ENCODE measurements at regions not wholly inside any gene's neighbourhood (a gene's known extent, or its start where the extent isn't known, plus 50 kb on each side); places are given as distances from the start of the nearest gene placed in this dataset.

DNA sequence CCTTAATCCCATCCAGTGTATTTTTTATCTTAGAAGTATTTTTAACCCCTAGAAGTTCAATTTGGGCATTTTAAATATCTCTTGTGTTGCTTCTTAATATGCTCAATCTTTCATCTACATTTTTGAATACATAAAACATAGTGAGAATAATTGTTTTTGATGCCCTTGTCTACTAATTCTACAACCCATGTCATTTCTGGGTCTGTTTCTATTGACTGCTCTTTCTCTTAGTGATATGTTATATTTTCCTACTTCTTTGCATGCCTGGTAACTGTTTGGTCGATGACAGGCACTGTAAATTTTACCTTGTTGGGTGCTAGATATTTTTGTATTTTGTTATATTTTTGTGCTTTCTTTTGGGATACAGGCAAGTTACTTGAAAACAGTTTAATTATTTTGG is 56.3 kb downstream of the CYTL1 start:
- no peak for ATAC-seq
